ENCODE measurements at regions not wholly inside any gene's neighbourhood (a gene's known extent, or its start where the extent isn't known, plus 50 kb on each side); places are given as distances from the start of the nearest gene placed in this dataset.

GRCh38 chr6:115677198-115677597 lies 383.5 kb downstream of the FRK start:
- no peak overlapping the region for H3K4me2 ChIP-seq (ENCODE audit: low read length)
- no peaks in the 10 kb centered on the region for H3K79me2 ChIP-seq (ENCODE audit: control insufficient read depth, low read length)
- no peak overlapping the region for H3K27ac ChIP-seq (ENCODE audit: low read depth, low read length)
- no peaks in the 10 kb centered on the region for H3K9me2 ChIP-seq (replicated peaks; ENCODE audit: control insufficient read depth, low read length)
- H3K36me3 ChIP-seq (ENCODE audit: control insufficient read depth, low read length): no peaks in the 10 kb centered on the region
- H3K4me3 ChIP-seq (ENCODE audit: low read length): no peak overlapping the region
- H3K4me1 ChIP-seq (ENCODE audit: control insufficient read depth, low read length): no peaks in the 10 kb centered on the region
- no peaks in the 10 kb centered on the region for H3K27me3 ChIP-seq (ENCODE audit: control insufficient read depth, low read length)
- no peaks in the 10 kb centered on the region for H4K20me1 ChIP-seq (ENCODE audit: control insufficient read depth, insufficient read depth, low read depth, low read length)
- no peaks in the 10 kb centered on the region for H3K9me3 ChIP-seq (ENCODE audit: control insufficient read depth, insufficient read depth, low read length)
- H3F3A ChIP-seq (ENCODE audit: control insufficient read depth, insufficient read depth): no peaks in the 10 kb centered on the region
- TF ChIP-seq CTCF (IDR thresholded peaks at IDR 0.05; ENCODE audit: low read depth, low read length, poor library complexity, severe bottlenecking) (no peak), EZH2phosphoT487 (IDR thresholded peaks at IDR 0.05; ENCODE audit: borderline replicate concordance, low read length) (no peak)

GRCh38 chr6:115675443-115675842 lies 385.2 kb downstream of the FRK start:
- Histone ChIP-seq H3K9me3 (ENCODE audit: control insufficient read depth, insufficient read depth, low read length) (no peaks in the 10 kb centered on the region), H4K20me1 (ENCODE audit: control insufficient read depth, insufficient read depth, low read depth, low read length) (no peaks in the 10 kb centered on the region), H3K27me3 (ENCODE audit: control insufficient read depth, low read length) (no peaks in the 10 kb centered on the region), H3K4me1 (ENCODE audit: control insufficient read depth, low read length) (no peaks in the 10 kb centered on the region), H3K79me2 (ENCODE audit: control insufficient read depth, low read length) (no peaks in the 10 kb centered on the region), H3K4me3 (ENCODE audit: low read length) (no peak overlapping the region), H3K9me2 (replicated peaks; ENCODE audit: control insufficient read depth, low read length) (no peaks in the 10 kb centered on the region), H3F3A (ENCODE audit: control insufficient read depth, insufficient read depth) (no peaks in the 10 kb centered on the region), H3K4me2 (ENCODE audit: low read length) (no peak overlapping the region), H3K27ac (ENCODE audit: low read depth, low read length) (no peak overlapping the region), H3K36me3 (ENCODE audit: control insufficient read depth, low read length) (no peaks in the 10 kb centered on the region)
- TF ChIP-seq CTCF (IDR thresholded peaks at IDR 0.05; ENCODE audit: low read depth, low read length, poor library complexity, severe bottlenecking) (no peak), EZH2phosphoT487 (IDR thresholded peaks at IDR 0.05; ENCODE audit: borderline replicate concordance, low read length) (no peak)

GRCh38 chr6:115668781-115669180 lies 391.9 kb downstream of the FRK start:
- Histone ChIP-seq H3K36me3 (ENCODE audit: control insufficient read depth, low read length) (no peaks in the 10 kb centered on the region), H3K4me2 (ENCODE audit: low read length) (no peak overlapping the region), H4K20me1 (ENCODE audit: control insufficient read depth, insufficient read depth, low read depth, low read length) (no peaks in the 10 kb centered on the region), H3K9me3 (ENCODE audit: control insufficient read depth, insufficient read depth, low read length) (no peaks in the 10 kb centered on the region), H3F3A (ENCODE audit: control insufficient read depth, insufficient read depth) (no peaks in the 10 kb centered on the region), H3K79me2 (ENCODE audit: control insufficient read depth, low read length) (no peaks in the 10 kb centered on the region), H3K4me1 (ENCODE audit: control insufficient read depth, low read length) (no peaks in the 10 kb centered on the region), H3K9me2 (replicated peaks; ENCODE audit: control insufficient read depth, low read length) (no peaks in the 10 kb centered on the region), H3K4me3 (ENCODE audit: low read length) (no peak overlapping the region), H3K27me3 (ENCODE audit: control insufficient read depth, low read length) (no peaks in the 10 kb centered on the region), H3K27ac (ENCODE audit: low read depth, low read length) (no peak overlapping the region)
- TF ChIP-seq CTCF (IDR thresholded peaks at IDR 0.05; ENCODE audit: low read depth, low read length, poor library complexity, severe bottlenecking): no peak
- TF ChIP-seq EZH2phosphoT487 (IDR thresholded peaks at IDR 0.05; ENCODE audit: borderline replicate concordance, low read length): no peak

DNA sequence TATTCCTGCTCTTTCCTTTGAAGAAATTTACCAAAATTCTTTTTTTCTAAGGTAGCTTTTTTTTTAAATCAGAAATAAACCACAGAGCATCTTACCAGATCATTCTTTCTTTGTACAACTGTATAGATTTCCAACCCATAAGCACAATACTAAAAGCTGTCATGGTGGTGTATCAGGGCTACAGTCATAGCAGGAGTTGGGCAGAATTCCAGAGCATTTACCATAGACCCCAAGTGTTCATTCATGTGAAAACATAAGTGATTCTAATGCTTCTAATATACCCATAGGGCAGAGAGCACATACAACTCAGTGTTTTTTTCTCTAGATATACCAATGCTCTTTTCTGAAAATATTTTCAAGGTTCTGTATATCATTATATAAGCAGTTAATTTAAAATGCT lies 392.5 kb downstream of the FRK start:
- TF ChIP-seq CTCF (IDR thresholded peaks at IDR 0.05; ENCODE audit: low read depth, low read length, poor library complexity, severe bottlenecking) (no peak), EZH2phosphoT487 (IDR thresholded peaks at IDR 0.05; ENCODE audit: borderline replicate concordance, low read length) (no peak)
- H3K9me2 ChIP-seq (replicated peaks; ENCODE audit: control insufficient read depth, low read length): no peaks in the 10 kb centered on the region
- no peaks in the 10 kb centered on the region for H3K79me2 ChIP-seq (ENCODE audit: control insufficient read depth, low read length)
- no peaks in the 10 kb centered on the region for H3K36me3 ChIP-seq (ENCODE audit: control insufficient read depth, low read length)
- H3K9me3 ChIP-seq (ENCODE audit: control insufficient read depth, insufficient read depth, low read length): no peaks in the 10 kb centered on the region
- no peaks in the 10 kb centered on the region for H4K20me1 ChIP-seq (ENCODE audit: control insufficient read depth, insufficient read depth, low read depth, low read length)
- H3F3A ChIP-seq (ENCODE audit: control insufficient read depth, insufficient read depth): no peaks in the 10 kb centered on the region
- no peaks in the 10 kb centered on the region for H3K4me1 ChIP-seq (ENCODE audit: control insufficient read depth, low read length)
- no peak overlapping the region for H3K27ac ChIP-seq (ENCODE audit: low read depth, low read length)
- H3K4me2 ChIP-seq (ENCODE audit: low read length): no peak overlapping the region
- H3K4me3 ChIP-seq (ENCODE audit: low read length): no peak overlapping the region
- H3K27me3 ChIP-seq (ENCODE audit: control insufficient read depth, low read length): no peaks in the 10 kb centered on the region
